GM23338 (cell line): ENCODE measurements at regions not wholly inside any gene's neighbourhood (a gene's known extent, or its start where the extent isn't known, plus 50 kb on each side); places are given as distances from the start of the nearest gene placed in this dataset.

Experiments used
- ATAC-seq: fragments of 200-7000 bp; cut with Tn5 transposase; 3 replicates; pipeline ENCODE4 v1.9.1; 2020
- DNase-seq: peaks from one replicate; pipeline ENCODE4 v3.0.0-alpha.2; 2015; ENCODE audit warnings: low spot score
- H2AFZ ChIP-seq: fragments of 200-600 bp; sonication (generic); 2 replicates; pipeline ENCODE4 v1.8.0; 2016; ENCODE audit warnings: antibody characterized with exemption, mild to moderate bottlenecking, moderate library complexity
- H3F3A ChIP-seq: fragments of 200-600 bp; sonication (generic); replicated peaks from 2 replicates; pipeline ENCODE4 v1.8.0; 2017; ENCODE audit warnings: antibody characterized with exemption, mixed run types, low read depth
- H3K27ac ChIP-seq: fragments of 200-600 bp; sonication (generic); 2 replicates; pipeline ENCODE4 v1.6.1; 2016; ENCODE audit warnings: low read depth
- H3K27me3 ChIP-seq: fragments of 200-600 bp; sonication (generic); 2 replicates; pipeline ENCODE4 v1.8.0; 2016; ENCODE audit warnings: mild to moderate bottlenecking, mixed run types, moderate library complexity; ENCODE audit not compliant: insufficient read depth
- H3K36me3 ChIP-seq: fragments of 200-600 bp; sonication (generic); 2 replicates; pipeline ENCODE4 v1.8.0; 2016; ENCODE audit warnings: mild to moderate bottlenecking; ENCODE audit not compliant: insufficient read depth
- H3K4me1 ChIP-seq: fragments of 200-600 bp; sonication (generic); 2 replicates; pipeline ENCODE4 v1.8.0; 2016; ENCODE audit warnings: mild to moderate bottlenecking, moderate library complexity; ENCODE audit not compliant: insufficient read depth
- H3K4me2 ChIP-seq: fragments of 200-600 bp; sonication (generic); 2 replicates; pipeline ENCODE4 v1.7.1; 2017; ENCODE audit warnings: mixed run types
- H3K4me3 ChIP-seq: fragments of 200-600 bp; sonication (generic); 2 replicates; pipeline ENCODE4 v1.6.1; 2016; ENCODE audit warnings: mixed run types
- H3K79me2 ChIP-seq: fragments of 200-600 bp; sonication (generic); replicated peaks from 2 replicates; pipeline ENCODE4 v1.8.0; 2017; ENCODE audit warnings: mild to moderate bottlenecking; ENCODE audit not compliant: insufficient read depth
- H3K9me2 ChIP-seq: fragments of 200-600 bp; sonication (generic); 2 replicates; pipeline ENCODE4 v1.8.0; 2017; ENCODE audit not compliant: insufficient read depth
- H4K20me1 ChIP-seq: fragments of 200-600 bp; sonication (generic); replicated peaks from 2 replicates; pipeline ENCODE4 v1.8.0; 2017; ENCODE audit warnings: mild to moderate bottlenecking; ENCODE audit not compliant: insufficient read depth
- H3K27ac Mint-ChIP-seq: 2 replicates; pipeline ENCODE4 v1.8.0; 2020; ENCODE audit warnings: inconsistent platforms, mild to moderate bottlenecking, moderate library complexity, mixed read lengths
- H3K27me3 Mint-ChIP-seq: 3 replicates; pipeline ENCODE4 v1.8.0; 2022; ENCODE audit warnings: low read depth, mild to moderate bottlenecking, moderate library complexity, mixed read lengths, inconsistent platforms; ENCODE audit not compliant: insufficient read depth, poor library complexity
- H3K36me3 Mint-ChIP-seq: 3 replicates; pipeline ENCODE4 v1.8.0; 2021; ENCODE audit warnings: low read depth, mild to moderate bottlenecking, inconsistent platforms, moderate library complexity, mixed read lengths
- H3K4me1 Mint-ChIP-seq: 3 replicates; pipeline ENCODE4 v1.8.0; 2020; ENCODE audit warnings: mild to moderate bottlenecking, inconsistent platforms, mixed read lengths
- H3K4me3 Mint-ChIP-seq: 3 replicates; pipeline ENCODE4 v1.8.0; 2021; ENCODE audit warnings: moderate library complexity, mild to moderate bottlenecking, inconsistent platforms, mixed read lengths
- H3K9me3 Mint-ChIP-seq: 3 replicates; pipeline ENCODE4 v1.8.0; 2020; ENCODE audit warnings: moderate library complexity, mild to moderate bottlenecking, inconsistent platforms, mixed read lengths
- CREB1 ChIP-seq: fragments of 250-450 bp; sonication (Bioruptor Pico); IDR thresholded peaks from 2 replicates; pipeline ENCODE4 v1.5.0; 2020; ENCODE audit warnings: low read depth, mild to moderate bottlenecking, moderate library complexity
- CTCF ChIP-seq, 2 experiments: fragments of 200-600 bp in 1 of 2; sonication (generic) in 1 of 2; conservative IDR thresholded peaks; 2 replicates each; pipeline versions ENCODE4 v1.5.1 to v1.6.1; 2016 to 2017; ENCODE audit warnings: antibody characterized with exemption in 2 of 2, low read depth in 2 of 2, mild to moderate bottlenecking in 2 of 2, moderate library complexity in 1 of 2
- ETS1 ChIP-seq: IDR thresholded peaks from 2 replicates; pipeline ENCODE4 v1.6.1; 2016; ENCODE audit warnings: antibody characterized with exemption
- EZH2 ChIP-seq: fragments of 200-600 bp; sonication (generic); IDR thresholded peaks from one replicate; pipeline ENCODE4 v1.8.0; 2017; ENCODE audit warnings: antibody characterized with exemption, mild to moderate bottlenecking, low read depth; ENCODE audit not compliant: unreplicated experiment
- EZH2phosphoT487 ChIP-seq: fragments of 200-600 bp; sonication (generic); IDR thresholded peaks from one replicate; pipeline ENCODE4 v1.8.1; 2018; ENCODE audit warnings: antibody characterized with exemption; ENCODE audit not compliant: unreplicated experiment
- JUNB ChIP-seq: IDR thresholded peaks from one replicate; pipeline ENCODE4 v1.6.1; 2016; ENCODE audit warnings: antibody characterized with exemption; ENCODE audit not compliant: unreplicated experiment
- NANOG ChIP-seq: IDR thresholded peaks from 2 replicates; pipeline ENCODE4 v1.6.1; 2016; ENCODE audit warnings: antibody characterized with exemption, borderline replicate concordance
- POLR2AphosphoS5 ChIP-seq: IDR thresholded peaks from 2 replicates; pipeline ENCODE4 v1.6.1; 2016; ENCODE audit warnings: antibody characterized with exemption, low read depth
- REST ChIP-seq: IDR thresholded peaks from one replicate; pipeline ENCODE4 v1.6.1; 2018; ENCODE audit warnings: antibody characterized with exemption; ENCODE audit not compliant: unreplicated experiment
- STAT1 ChIP-seq: IDR thresholded peaks from one replicate; pipeline ENCODE4 v1.6.1; 2016; ENCODE audit warnings: antibody characterized with exemption; ENCODE audit not compliant: unreplicated experiment
- ZNF114 ChIP-seq: fragments of 250-450 bp; sonication (Bioruptor Pico); IDR thresholded peaks from 2 replicates; pipeline ENCODE4 v1.5.0; 2020; ENCODE audit warnings: mild to moderate bottlenecking, moderate library complexity
- ZNF331 ChIP-seq: fragments of 250-450 bp; sonication (Bioruptor Pico); IDR thresholded peaks from 2 replicates; pipeline ENCODE4 v1.5.0; 2020; ENCODE audit warnings: low read depth, mild to moderate bottlenecking, moderate library complexity
- ZNF462 ChIP-seq: fragments of 250-450 bp; sonication (Bioruptor Pico); IDR thresholded peaks from 2 replicates; pipeline ENCODE4 v1.5.0; 2020; ENCODE audit warnings: mild to moderate bottlenecking, moderate library complexity

- Mint-ChIP-seq H3K4me1 (peaks cover 31% of the 10 kb centered on the region), H3K4me3 (no peak overlapping the region), H3K9me3 (no peaks in the 10 kb centered on the region), H3K27me3 (peaks cover 6% of the 10 kb centered on the region), H3K36me3 (no peaks in the 10 kb centered on the region), H3K27ac (no peak overlapping the region)
- H2AFZ ChIP-seq: no peak overlapping the region
- no peak for DNase-seq
- no peaks in the 10 kb centered on the region for H3K27me3 ChIP-seq
- no peak for ATAC-seq
- no peaks in the 10 kb centered on the region for H3K36me3 ChIP-seq
- no peak overlapping the region for H3K27ac ChIP-seq
- no peaks in the 10 kb centered on the region for H4K20me1 ChIP-seq
- peaks cover 29% of the 10 kb centered on the region for H3K9me2 ChIP-seq
- H3K4me2 ChIP-seq: no peak overlapping the region
- TF ChIP-seq POLR2AphosphoS5 (no peak), REST (no peak), CREB1 (no peak), EZH2phosphoT487 (no peak), STAT1 (no peak), ZNF331 (CRISPR knock-in tag) (no peak), EZH2 (no peak), NANOG (no peak), ZNF462 (CRISPR knock-in tag) (no peak), CTCF (conservative IDR thresholded peaks at IDR 0.05; ENCODE audit: low read depth in 2 of 2) (no peak), ZNF114 (CRISPR knock-in tag) (no peak), JUNB (no peak), ETS1 (no peak)
- H3K79me2 ChIP-seq: no peaks in the 10 kb centered on the region
- H3K4me3 ChIP-seq: no peak overlapping the region
- H3F3A ChIP-seq: no peaks in the 10 kb centered on the region
- peaks cover 24% of the 10 kb centered on the region for H3K4me1 ChIP-seq
Observed at GRCh38 chr1:55714230-55714629, 499.1 kb upstream of the USP24 start.
